Mesothelial cell of epicardium (in vitro differentiated cells): ENCODE measurements at regions not wholly inside any gene's neighbourhood (a gene's known extent, or its start where the extent isn't known, plus 50 kb on each side); places are given as distances from the start of the nearest gene placed in this dataset.

Source experiments
- DNase-seq, 2 experiments: peaks; one replicate each; pipeline ENCODE4 v3.0.0; 2021; ENCODE audit warnings: low spot score in 2 of 2; ENCODE audit not compliant: unreplicated experiment in 2 of 2
- H3K27ac Mint-ChIP-seq: 2 replicates; pipeline ENCODE4 v1.8.0; 2021; ENCODE audit warnings: mixed read lengths
- H3K27me3 Mint-ChIP-seq: 2 replicates; pipeline ENCODE4 v1.8.0; 2021; ENCODE audit warnings: low read depth, mixed read lengths
- H3K36me3 Mint-ChIP-seq: 2 replicates; pipeline ENCODE4 v1.8.0; 2021; ENCODE audit warnings: mixed read lengths
- H3K4me1 Mint-ChIP-seq: 2 replicates; pipeline ENCODE4 v1.8.0; 2021; ENCODE audit warnings: mixed read lengths
- H3K4me3 Mint-ChIP-seq: 2 replicates; pipeline ENCODE4 v1.8.0; 2021; ENCODE audit warnings: mild to moderate bottlenecking, moderate library complexity, mixed read lengths
- H3K9me3 Mint-ChIP-seq: 2 replicates; pipeline ENCODE4 v1.8.0; 2021; ENCODE audit warnings: mixed read lengths
- CTCF ChIP-seq: fragments of 200-600 bp; sonication (generic); IDR thresholded peaks from one replicate; pipeline ENCODE4 v1.5.0; 2021; ENCODE audit warnings: antibody characterized with exemption; ENCODE audit not compliant: unreplicated experiment

GRCh38 chr12:114477989-114478395 lies 72.0 kb upstream of the TBX5 start:
- DNase-seq: no peak
- Mint-ChIP-seq H3K27me3 (peaks cover 95% of the 10 kb centered on the region), H3K9me3 (peaks cover 4% of the 10 kb centered on the region), H3K4me3 (no peak overlapping the region), H3K27ac (no peak overlapping the region), H3K36me3 (no peaks in the 10 kb centered on the region), H3K4me1 (peaks cover 11% of the 10 kb centered on the region)
- TF ChIP-seq CTCF: no peak

- H3K36me3 Mint-ChIP-seq: no peaks in the 10 kb centered on the region
- DNase-seq: no peak
- peaks cover 11% of the 10 kb centered on the region for H3K4me1 Mint-ChIP-seq
- H3K27me3 Mint-ChIP-seq: peaks cover 95% of the 10 kb centered on the region
- peaks cover 4% of the 10 kb centered on the region for H3K9me3 Mint-ChIP-seq
- H3K27ac Mint-ChIP-seq: no peak overlapping the region
- no peak overlapping the region for H3K4me3 Mint-ChIP-seq
- no peak for TF ChIP-seq CTCF
Measured at GRCh38 chr12:114476159-114476558, 70.2 kb upstream of the TBX5 start.

GRCh38 chr12:114473717-114474116 lies 67.8 kb upstream of the TBX5 start:
- no peak for DNase-seq
- no peak overlapping the region for H3K4me3 Mint-ChIP-seq
- peaks cover 4% of the 10 kb centered on the region for H3K9me3 Mint-ChIP-seq
- no peak for TF ChIP-seq CTCF
- H3K4me1 Mint-ChIP-seq: no peaks in the 10 kb centered on the region
- peaks cover 86% of the 10 kb centered on the region for H3K27me3 Mint-ChIP-seq
- no peaks in the 10 kb centered on the region for H3K36me3 Mint-ChIP-seq
- H3K27ac Mint-ChIP-seq: no peak overlapping the region

- H3K27me3 Mint-ChIP-seq: peaks cover 86% of the 10 kb centered on the region
- H3K27ac Mint-ChIP-seq: no peak overlapping the region
- H3K4me3 Mint-ChIP-seq: no peak overlapping the region
- no peaks in the 10 kb centered on the region for H3K4me1 Mint-ChIP-seq
- no peak for DNase-seq
- H3K36me3 Mint-ChIP-seq: no peaks in the 10 kb centered on the region
- peaks cover 4% of the 10 kb centered on the region for H3K9me3 Mint-ChIP-seq
- TF ChIP-seq CTCF: no peak
Measured at GRCh38 chr12:114473018-114473417, 67.1 kb upstream of the TBX5 start.

- no peak for TF ChIP-seq CTCF
- no peaks in the 10 kb centered on the region for H3K9me3 Mint-ChIP-seq
- no peak overlapping the region for H3K27ac Mint-ChIP-seq
- H3K4me1 Mint-ChIP-seq: peaks cover 2% of the 10 kb centered on the region
- H3K36me3 Mint-ChIP-seq: no peaks in the 10 kb centered on the region
- no peak overlapping the region for H3K4me3 Mint-ChIP-seq
- H3K27me3 Mint-ChIP-seq: peaks cover 84% of the 10 kb centered on the region
- no peak for DNase-seq
Measured at GRCh38 chr12:114457620-114458019, 51.7 kb upstream of the TBX5 start.
